ENCODE measurements at regions not wholly inside any gene's neighbourhood (a gene's known extent, or its start where the extent isn't known, plus 50 kb on each side); places are given as distances from the start of the nearest gene placed in this dataset.

DNA sequence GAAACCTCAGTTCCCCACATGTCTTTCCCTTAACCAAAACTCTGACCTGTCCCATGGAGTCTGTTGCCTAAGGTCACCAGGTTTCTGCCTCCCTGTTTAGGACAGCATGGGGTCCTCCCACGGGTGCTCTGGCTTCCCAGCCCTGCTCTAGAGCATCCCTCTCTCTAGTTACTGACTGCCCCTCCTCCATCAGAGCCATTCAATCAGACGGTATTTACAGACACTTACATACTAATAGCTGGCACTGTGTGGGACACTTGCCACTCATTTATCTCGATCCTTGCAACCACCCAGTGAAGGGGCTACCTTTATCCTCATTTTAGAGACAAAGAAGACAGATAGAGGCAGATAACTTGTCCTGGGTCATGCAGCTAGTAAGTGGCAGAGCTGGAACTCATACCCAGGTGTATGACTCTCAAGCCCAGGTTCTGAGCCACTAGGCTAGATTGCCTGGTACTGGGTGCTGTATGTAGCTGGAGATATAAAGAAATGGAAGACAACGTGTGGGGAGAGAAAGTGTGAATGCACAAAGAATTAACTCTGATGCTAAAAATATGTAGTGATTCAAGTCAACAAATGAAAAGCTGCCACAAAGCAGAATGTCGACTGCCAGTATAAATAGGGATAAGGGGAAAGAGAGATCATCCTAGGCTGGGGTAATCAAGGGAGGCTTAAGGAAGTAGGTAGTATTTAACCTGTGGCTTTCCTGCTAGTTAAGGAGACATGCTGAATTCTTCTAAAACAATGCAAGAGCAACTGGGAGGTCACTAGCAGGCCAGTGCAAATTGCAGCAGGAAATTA lies 52.5 kb upstream of the PDE8B start:
- DNase-seq = no peak

DNA sequence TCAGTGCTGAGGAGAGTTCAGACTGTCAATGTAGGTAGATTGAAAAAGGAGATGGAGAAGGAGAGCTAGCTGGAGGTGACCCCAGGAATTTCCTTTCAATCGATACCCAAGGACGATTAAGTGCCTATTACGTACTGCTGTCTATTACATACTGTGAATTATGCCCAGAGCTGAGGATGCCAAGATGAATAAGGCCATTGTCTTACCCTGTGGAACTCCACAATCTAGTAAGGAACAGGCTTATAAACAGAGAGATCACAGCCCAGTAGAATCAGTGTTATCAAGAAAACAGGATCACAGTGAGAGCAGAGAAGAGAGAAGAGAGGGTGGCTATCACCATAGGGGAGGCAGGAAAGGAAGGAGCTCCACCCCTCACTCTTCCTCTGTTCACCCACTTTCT lies 54.1 kb upstream of the PDE8B start:
- no peak for DNase-seq

DNA sequence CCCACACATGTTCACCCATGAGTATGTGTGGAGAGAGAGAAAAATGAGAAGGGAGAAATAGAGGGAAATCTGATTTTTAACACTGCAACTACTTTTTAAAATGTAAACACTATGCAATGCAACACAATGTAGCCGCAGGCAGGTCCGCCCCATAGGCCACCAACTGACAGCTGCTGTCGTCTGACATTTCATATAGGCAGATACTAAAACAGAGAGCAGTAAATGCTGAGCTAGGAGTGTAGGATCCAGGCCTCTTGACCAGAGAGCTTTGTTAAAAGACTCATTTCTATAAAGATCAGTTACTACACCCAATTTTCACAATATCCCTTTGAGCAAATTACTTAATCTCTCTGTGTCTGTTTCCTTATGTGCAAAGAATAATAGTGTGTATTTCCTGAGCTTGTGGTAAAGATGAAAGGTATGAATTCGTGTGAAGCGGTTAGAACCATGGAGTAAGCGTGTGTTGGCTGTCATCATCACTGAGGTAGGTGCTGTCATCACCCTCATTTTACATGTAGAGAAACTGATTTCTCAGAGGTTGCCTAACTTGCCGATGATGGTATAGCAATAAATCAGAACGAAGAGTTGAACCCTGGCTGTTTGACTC lies 55.2 kb upstream of the PDE8B start:
- DNase-seq = no peak

DNA sequence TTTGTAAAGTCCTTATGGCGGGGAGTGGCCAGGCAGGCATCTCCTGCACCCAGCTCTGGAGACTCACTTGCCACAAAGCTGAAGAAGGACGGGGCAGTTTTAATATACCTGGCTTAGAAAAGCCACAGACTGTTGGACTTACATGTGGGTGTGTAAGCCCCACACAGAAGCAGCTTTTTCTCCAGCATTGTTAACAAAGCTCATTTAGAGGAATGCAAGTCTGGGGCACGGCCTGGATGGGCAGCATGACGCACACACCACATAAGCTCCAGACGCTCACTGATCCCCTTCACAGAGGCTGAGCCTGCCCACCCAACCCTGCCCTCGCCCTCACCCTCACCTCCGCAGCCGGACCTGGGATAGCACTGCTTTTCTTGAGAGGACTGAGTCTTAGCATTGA lies 58.0 kb upstream of the PDE8B start:
- no peak for DNase-seq

DNA sequence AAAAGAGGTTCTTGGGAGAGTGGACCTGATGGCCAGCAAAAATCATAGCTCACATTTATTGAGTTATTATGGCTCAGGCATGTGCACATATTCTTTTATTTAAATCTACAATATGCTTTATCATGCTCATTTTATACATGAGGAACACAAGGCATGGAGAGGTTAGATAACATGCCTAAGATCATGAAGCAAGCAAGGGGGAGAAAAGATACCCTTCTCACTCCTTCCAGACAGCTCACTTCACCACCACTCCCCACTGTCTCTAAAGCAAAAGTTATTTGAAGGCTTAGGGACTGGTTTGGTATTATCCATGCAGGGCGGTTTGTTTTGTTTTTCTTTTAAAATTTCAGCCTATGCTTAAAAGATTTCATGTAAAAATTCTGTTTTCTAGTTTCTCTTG lies 59.0 kb upstream of the PDE8B start:
- DNase-seq = no peak

DNA sequence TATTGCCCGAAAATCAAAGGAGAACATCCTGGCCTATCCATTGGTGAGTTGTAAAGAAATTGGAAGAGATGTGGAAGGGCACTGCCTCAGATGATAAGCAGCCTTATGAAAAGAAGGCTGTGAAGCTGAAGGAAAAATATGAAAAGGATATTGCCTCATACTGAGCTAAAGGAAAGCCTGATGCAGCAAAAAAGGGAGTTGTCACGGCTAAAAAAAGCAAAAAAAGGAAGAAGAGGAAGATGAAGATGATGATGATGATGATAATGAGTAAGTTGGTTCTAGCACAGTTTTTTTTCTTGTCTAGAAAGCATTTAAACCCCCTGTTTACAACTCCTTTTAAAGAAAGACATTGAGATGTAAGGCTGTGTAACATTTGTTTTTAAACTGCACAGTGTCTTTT lies 59.8 kb upstream of the ZBED3 start:
- DNase-seq = no peak

DNA sequence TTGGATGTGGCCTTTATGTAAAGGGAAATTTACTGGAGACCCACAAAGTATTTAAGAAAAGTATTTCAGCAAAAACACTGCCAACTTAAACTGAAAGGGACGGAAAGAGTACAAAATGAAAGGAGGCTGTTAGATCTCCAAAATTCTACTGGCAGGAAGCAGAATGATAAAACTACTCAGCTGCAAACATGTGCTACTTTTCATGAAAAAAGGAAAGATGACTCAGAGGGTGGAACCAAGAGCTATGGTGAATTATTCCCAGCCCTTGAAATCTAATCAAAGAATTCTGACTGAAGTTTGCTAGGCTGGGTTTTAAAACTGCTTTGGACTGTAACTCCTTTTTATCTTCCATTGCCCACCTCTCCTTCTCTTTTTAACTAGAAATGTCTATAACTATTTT lies 58.6 kb upstream of the ZBED3 start:
- DNase-seq = no peak

DNA sequence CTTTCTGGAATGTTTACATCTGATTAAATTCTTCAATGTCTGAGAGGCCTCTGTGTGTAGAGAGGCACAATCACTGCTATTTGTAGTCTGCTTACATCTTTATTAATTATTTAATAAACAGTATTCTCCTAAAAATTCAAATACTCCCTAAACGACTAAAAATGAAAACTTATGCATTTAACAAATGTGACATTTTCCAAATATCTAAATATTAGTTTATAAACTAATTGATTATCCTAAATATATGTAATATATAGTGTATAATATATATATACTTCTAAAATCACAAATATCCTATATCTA lies 57.7 kb upstream of the ZBED3 start:
- DNase-seq = no peak

DNA sequence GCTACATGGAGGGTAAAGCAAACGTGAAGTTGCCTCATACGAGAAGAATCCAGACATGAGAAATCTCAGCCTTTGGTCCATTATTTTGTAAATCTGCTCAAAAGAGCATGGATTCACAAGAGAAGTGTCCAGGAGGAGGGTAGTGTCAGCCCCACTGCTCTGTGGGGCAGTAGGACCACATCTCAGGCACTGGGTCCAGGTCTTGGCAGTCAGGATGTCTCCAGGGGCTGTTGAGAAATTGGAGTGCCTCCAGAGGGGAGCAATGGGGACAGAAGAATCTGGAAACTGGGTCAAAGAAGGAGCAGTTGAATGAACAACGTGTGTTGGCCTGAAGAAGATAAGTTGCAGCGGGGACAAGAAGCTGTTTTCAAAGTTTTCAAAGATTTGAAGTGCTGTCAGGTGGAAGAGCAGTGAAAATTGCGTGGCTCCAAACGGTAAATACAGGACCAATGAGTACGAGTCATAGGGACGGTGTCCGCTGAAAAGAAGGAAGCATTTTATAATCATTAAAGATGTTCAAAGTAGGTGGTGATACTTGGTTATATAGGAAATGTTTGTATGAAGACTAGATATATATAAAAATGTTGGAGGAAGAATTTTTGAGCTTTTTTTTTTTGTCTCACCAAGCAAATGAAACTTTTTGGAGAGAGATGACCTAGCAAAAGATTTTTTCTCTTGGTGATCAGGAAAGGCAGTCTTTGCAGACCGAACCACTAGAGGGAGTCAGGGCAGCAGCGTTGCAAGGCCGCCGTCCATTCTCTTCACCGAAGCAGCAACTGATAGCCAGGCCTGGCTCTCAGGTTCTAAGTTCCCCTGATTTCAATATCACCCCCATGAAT lies 57.1 kb upstream of the ZBED3 start:
- DNase-seq = peak; percentile 50 to 63

DNA sequence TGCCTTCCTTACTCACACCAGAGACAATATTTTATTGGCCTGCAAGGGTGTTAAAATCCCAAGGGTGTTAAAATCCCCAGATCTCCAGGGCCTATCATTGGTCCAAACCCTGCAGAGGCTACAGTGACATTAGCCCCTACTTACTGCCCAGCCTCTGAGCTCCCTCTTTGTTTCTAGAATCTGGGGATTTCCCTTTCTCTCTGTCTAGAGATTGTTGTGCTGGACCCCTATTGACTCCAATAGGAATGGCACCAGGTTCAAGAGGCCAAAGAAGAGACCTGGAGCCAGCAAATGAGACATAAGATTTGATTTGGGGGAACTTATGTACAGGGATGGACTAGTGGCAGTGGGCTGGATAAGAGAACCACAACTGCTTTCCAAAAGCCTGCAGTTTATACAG lies 53.3 kb upstream of the ZBED3 start:
- DNase-seq = no peak

DNA sequence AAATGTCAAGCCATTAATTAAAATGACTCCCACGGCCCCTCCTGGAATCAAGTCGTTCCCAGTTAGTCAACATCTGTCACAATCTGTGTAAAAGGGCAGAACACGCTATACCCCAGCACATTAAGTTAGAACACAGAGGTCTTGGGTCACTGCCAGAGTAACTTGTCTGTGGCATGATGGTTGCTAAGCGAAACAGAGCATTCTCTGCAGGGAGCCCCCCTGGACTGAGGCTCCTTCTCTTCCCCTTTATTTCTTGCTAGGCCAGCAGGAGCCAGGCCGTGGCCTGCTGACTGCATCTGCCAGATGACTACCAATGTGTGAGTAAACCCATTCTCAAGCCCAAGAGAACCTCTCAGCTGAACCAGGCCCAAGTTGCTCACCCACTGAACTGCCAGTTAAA lies 51.9 kb upstream of the ZBED3 start:
- DNase-seq = peak in 1 of 2 donors; percentile 9

Data from right lung (tissue), 2 donors.